NT2/D1 (cell line): ENCODE measurements at regions not wholly inside any gene's neighbourhood (a gene's known extent, or its start where the extent isn't known, plus 50 kb on each side); places are given as distances from the start of the nearest gene placed in this dataset.

ENCODE experiments used
- SUZ12 ChIP-seq: IDR thresholded peaks from 2 replicates; pipeline ENCODE4 v1.6.1; 2011; ENCODE audit not compliant: insufficient read length, insufficient read depth; ENCODE audit errors: extremely low read depth
- YY1 ChIP-seq: IDR thresholded peaks from 2 replicates; pipeline ENCODE4 v1.6.1; 2011; ENCODE audit not compliant: insufficient read length, insufficient read depth
- ZNF274 ChIP-seq: IDR thresholded peaks from 2 replicates; pipeline ENCODE4 v1.6.1; 2011; ENCODE audit warnings: mild to moderate bottlenecking, low read depth, low read length

DNA sequence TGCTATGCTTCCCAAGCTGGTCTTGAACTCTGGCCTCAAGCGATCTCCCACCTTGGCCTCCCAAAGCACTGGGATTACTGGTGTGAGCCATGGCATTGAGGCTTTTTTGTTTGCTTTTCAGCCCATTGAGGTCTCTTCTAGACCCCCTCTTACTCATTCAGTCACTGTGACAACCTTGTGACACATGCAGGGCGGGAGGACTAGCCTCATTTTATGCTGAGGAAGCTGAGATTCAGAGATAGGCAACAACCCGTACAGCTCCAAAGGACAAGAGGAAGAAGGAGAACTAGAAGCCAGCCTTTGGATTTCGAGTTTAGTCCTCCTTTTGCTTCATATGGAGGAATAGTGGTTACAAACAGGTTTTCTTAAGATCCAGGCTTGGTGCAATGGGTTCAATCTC lies 83.9 kb upstream of the WDR26 start:
- no peak for TF ChIP-seq ZNF274
- TF ChIP-seq YY1 = no peak
- no peak for TF ChIP-seq SUZ12
